A673 (cell line): ENCODE measurements at regions not wholly inside any gene's neighbourhood (a gene's known extent, or its start where the extent isn't known, plus 50 kb on each side); places are given as distances from the start of the nearest gene placed in this dataset.

Experiments used
- BruUV-seq: library from RNA; stranded (reverse); fragments of 400-500 nt; replicated peaks from 2 replicates; lab custom pipeline; 2021; lab: Mats Ljungman, UMichigan
- CTCF ChIA-PET: fragments of 300-600 bp; sonication (Branson Sonifier 250); formaldehyde crosslinking; loops from one replicate; lab custom pipeline; 2022; ENCODE audit warnings: antibody characterized with exemption; lab: Charles Lee
- POLR2A ChIA-PET: fragments of 300-600 bp; sonication (Branson Sonifier 250); formaldehyde crosslinking; loops from one replicate; lab custom pipeline; 2022; ENCODE audit warnings: antibody characterized with exemption; ENCODE audit not compliant: low non-redundant PET; lab: Charles Lee
- DNase-seq: peaks from one replicate; pipeline ENCODE4 v3.0.0-alpha.2; 2015; ENCODE audit warnings: low spot score
- H3K27ac ChIP-seq: fragments of 200-600 bp; sonication (generic); 2 replicates; pipeline ENCODE4 v1.5.1; 2016; ENCODE audit warnings: mixed run types, low read depth, mild to moderate bottlenecking, mixed read lengths, antibody characterized with exemption, low read length; ENCODE audit not compliant: poor library complexity, severe bottlenecking
- H3K27me3 ChIP-seq: fragments of 200-600 bp; sonication (generic); replicated peaks from 2 replicates; pipeline ENCODE4 v1.6.1; 2017; ENCODE audit warnings: mixed run types, low read depth, mild to moderate bottlenecking, mixed read lengths, antibody characterized with exemption, low read length; ENCODE audit not compliant: insufficient read depth, poor library complexity
- H3K36me3 ChIP-seq: fragments of 200-600 bp; sonication (generic); 2 replicates; pipeline ENCODE4 v1.6.1; 2016; ENCODE audit warnings: mixed run types, mild to moderate bottlenecking, mixed read lengths, antibody characterized with exemption, low read length; ENCODE audit not compliant: insufficient read depth, poor library complexity, severe bottlenecking
- H3K4me1 ChIP-seq: fragments of 200-600 bp; sonication (generic); 2 replicates; pipeline ENCODE4 v1.6.1; 2017; ENCODE audit warnings: mixed run types, mild to moderate bottlenecking, mixed read lengths, antibody characterized with exemption, low read length; ENCODE audit not compliant: insufficient read depth, poor library complexity, severe bottlenecking
- H3K4me3 ChIP-seq: fragments of 200-600 bp; sonication (generic); 2 replicates; pipeline ENCODE4 v1.5.1; 2016; ENCODE audit warnings: low read depth, mixed run types, mild to moderate bottlenecking, mixed read lengths, low read length; ENCODE audit not compliant: poor library complexity, severe bottlenecking
- H3K9me3 ChIP-seq: fragments of 200-600 bp; sonication (generic); 2 replicates; pipeline ENCODE4 v1.6.1; 2016; ENCODE audit warnings: mixed run types, low read depth, mild to moderate bottlenecking, mixed read lengths, antibody characterized with exemption, low read length; ENCODE audit not compliant: poor library complexity, severe bottlenecking
- EZH2 ChIP-seq: fragments of 200-600 bp; sonication (generic); IDR thresholded peaks from 2 replicates; pipeline ENCODE4 v1.6.1; 2017; ENCODE audit warnings: borderline replicate concordance, low read depth, mild to moderate bottlenecking, mixed read lengths, antibody characterized with exemption, low read length; ENCODE audit not compliant: poor library complexity, severe bottlenecking
- intact Hi-C: fragments of 100-400 bp; cut with micrococcal nuclease; formaldehyde crosslinking; loops from one replicate; pipeline ENCODE4 v1.10.0; 2022; ENCODE audit not compliant: unreplicated experiment
- TF ChIP-seq, protein P1 (sequence below): fragments of 300-800, 200-600 bp; sonication (generic); conservative IDR thresholded peaks from 2 replicates; pipeline ENCODE4 v1.5.1; 2017; ENCODE audit warnings: low read depth, mild to moderate bottlenecking, antibody characterized with exemption, low read length, moderate library complexity, mixed read lengths

DNA sequence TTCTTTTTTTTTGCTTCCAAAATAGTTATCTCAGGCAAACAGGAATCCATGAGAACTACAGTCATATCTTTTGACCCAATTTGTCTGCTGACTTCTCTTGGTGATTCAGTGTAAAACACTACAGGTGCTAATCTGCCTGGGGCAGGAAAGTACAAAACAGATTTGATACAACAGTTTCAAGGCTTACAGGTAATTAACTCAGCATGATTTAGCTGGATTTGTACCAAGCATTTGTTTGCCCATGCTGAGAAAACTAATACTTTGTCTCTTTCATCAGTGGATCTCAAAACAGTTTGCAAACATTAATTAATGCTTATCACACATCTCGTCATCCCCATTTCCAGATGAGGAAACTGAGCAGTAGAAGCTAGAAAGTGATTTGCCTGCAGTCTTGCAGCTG, 312.5 kb upstream of the SEMA6A start:
- H3K4me3 ChIP-seq: no peak overlapping the region
- H3K4me1 ChIP-seq: no peaks in the 10 kb centered on the region
- ChIA-PET CTCF (no interaction called here), POLR2A (no interaction called here)
- TF ChIP-seq, protein P1, sequence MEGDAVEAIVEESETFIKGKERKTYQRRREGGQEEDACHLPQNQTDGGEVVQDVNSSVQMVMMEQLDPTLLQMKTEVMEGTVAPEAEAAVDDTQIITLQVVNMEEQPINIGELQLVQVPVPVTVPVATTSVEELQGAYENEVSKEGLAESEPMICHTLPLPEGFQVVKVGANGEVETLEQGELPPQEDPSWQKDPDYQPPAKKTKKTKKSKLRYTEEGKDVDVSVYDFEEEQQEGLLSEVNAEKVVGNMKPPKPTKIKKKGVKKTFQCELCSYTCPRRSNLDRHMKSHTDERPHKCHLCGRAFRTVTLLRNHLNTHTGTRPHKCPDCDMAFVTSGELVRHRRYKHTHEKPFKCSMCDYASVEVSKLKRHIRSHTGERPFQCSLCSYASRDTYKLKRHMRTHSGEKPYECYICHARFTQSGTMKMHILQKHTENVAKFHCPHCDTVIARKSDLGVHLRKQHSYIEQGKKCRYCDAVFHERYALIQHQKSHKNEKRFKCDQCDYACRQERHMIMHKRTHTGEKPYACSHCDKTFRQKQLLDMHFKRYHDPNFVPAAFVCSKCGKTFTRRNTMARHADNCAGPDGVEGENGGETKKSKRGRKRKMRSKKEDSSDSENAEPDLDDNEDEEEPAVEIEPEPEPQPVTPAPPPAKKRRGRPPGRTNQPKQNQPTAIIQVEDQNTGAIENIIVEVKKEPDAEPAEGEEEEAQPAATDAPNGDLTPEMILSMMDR: no peak
- TF ChIP-seq EZH2: no peak
- H3K36me3 ChIP-seq: no peaks in the 10 kb centered on the region
- no peaks in the 10 kb centered on the region for H3K9me3 ChIP-seq
- BruUV-seq: no TSS peak
- intact Hi-C loops: no loop called here
- H3K27ac ChIP-seq: no peak overlapping the region
- no peaks in the 10 kb centered on the region for H3K27me3 ChIP-seq
- no peak for DNase-seq

DNA sequence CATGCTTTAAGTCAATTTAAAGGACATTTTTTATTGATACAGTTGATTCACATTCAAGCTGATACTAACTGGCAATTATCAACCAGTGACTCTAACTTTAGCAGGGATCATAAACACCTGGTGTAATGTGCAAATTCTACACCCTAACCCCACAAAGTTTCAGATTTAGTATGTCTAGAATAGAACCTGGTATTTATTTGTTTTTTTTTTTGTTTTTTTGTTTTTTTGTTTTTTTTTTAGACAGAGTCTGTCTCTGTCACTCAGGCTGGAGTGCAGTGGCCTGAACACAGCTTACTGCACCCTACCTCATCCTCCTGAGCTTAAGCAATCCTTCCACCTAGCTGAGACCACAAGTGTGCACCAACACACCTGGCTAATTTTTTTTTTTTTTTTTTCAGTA, 311.2 kb upstream of the SEMA6A start:
- BruUV-seq: no TSS peak
- TF ChIP-seq, protein P1: no peak
- POLR2A ChIA-PET: no interaction called here

DNA sequence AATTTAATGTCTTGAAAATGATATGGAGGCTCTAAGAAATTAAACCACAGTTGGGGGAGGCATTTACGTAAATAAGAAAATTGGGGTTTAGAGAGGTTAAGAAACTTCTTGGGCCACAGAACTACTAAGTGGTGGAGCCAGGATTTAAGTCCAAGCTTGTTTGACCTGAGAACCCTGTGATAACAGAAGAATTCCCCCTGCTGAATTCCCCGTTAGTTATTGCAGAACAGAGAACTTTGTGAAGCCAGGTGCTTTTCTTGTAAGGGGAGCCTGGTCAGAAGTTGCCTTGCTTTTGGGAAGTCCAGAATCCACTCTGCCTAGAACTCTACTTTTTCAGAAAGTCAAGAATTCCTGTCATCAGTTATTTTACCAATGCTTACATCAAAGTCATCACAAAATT, 309.3 kb upstream of the SEMA6A start:
- no peaks in the 10 kb centered on the region for H3K27me3 ChIP-seq
- CTCF ChIA-PET: no interaction called here
- H3K27ac ChIP-seq: no peak overlapping the region
- DNase-seq: no peak
- no peaks in the 10 kb centered on the region for H3K9me3 ChIP-seq
- intact Hi-C loops: no loop called here
- TF ChIP-seq, protein P1: no peak
- TF ChIP-seq EZH2: no peak
- BruUV-seq: no TSS peak
- H3K36me3 ChIP-seq: no peaks in the 10 kb centered on the region
- no peak overlapping the region for H3K4me3 ChIP-seq
- POLR2A ChIA-PET: no interaction called here
- no peaks in the 10 kb centered on the region for H3K4me1 ChIP-seq

More for the DNA sequence above, 311.2 kb upstream of the SEMA6A start:
- no peak overlapping the region for H3K4me3 ChIP-seq
- DNase-seq: no peak
- no peaks in the 10 kb centered on the region for H3K27me3 ChIP-seq
- no peaks in the 10 kb centered on the region for H3K36me3 ChIP-seq
- CTCF ChIA-PET: no interaction called here
- no peak overlapping the region for H3K27ac ChIP-seq
- intact Hi-C loops: no loop called here
- no peaks in the 10 kb centered on the region for H3K9me3 ChIP-seq
- no peaks in the 10 kb centered on the region for H3K4me1 ChIP-seq
